Stomach (tissue), 8 donors: ENCODE measurements at regions not wholly inside any gene's neighbourhood (a gene's known extent, or its start where the extent isn't known, plus 50 kb on each side); places are given as distances from the start of the nearest gene placed in this dataset.
"Not testable (repeated sequence)": the region's sequence is repeated elsewhere in the genome, so short reads cannot be mapped to it uniquely, and the experiment has no call there.

Experiments
- DNase-seq, 2 donors: peaks; one replicate each; pipeline versions ENCODE4 v3.0.0 to v3.0.0-alpha.2; 2013 to 2019
- H3K27ac ChIP-seq, 5 donors: fragments of 200-600 bp in 4 of 5; sonication (generic) in 4 of 5; one replicate each; pipeline ENCODE4 v1.5.1; 2013 to 2019; ENCODE audit warnings: mild to moderate bottlenecking in 1 of 5, moderate library complexity in 1 of 5
- H3K27me3 ChIP-seq, 3 donors: fragments of 200-600 bp; sonication (generic); one replicate each; pipeline ENCODE4 v1.5.1; 2017 to 2019; ENCODE audit warnings: mixed run types in 1 of 3
- H3K36me3 ChIP-seq, 4 donors: fragments of 200-600 bp; sonication (generic); 1 replicate in 3 of 4; 2 replicates in 1 of 4; pipeline ENCODE4 v1.5.1; 2016 to 2019
- H3K4me1 ChIP-seq, 4 donors: fragments of 200-600 bp; sonication (generic); one replicate each; pipeline ENCODE4 v1.5.1; 2016 to 2019
- H3K4me3 ChIP-seq, 4 donors: fragments of 200-600 bp; sonication (generic) in 3 of 4; one replicate each; pipeline ENCODE4 v1.5.1; 2016 to 2019; ENCODE audit warnings: mild to moderate bottlenecking in 1 of 4
- H3K9me3 ChIP-seq, 4 donors: fragments of 200-600 bp; sonication (generic); one replicate each; pipeline ENCODE4 v1.5.1; 2016 to 2019
- EP300 ChIP-seq: sonication (generic); formaldehyde crosslinking; IDR thresholded peaks from one replicate; pipeline ENCODE4 v1.6.1; 2017; ENCODE audit warnings: antibody characterized with exemption
- POLR2A ChIP-seq, 4 donors: fragments of 450-650 bp; IDR thresholded peaks; one replicate each; pipeline ENCODE4 v1.6.1; 2016; ENCODE audit warnings: antibody characterized with exemption in 4 of 4, control low read depth in 2 of 4, mild to moderate bottlenecking in 1 of 4, moderate library complexity in 1 of 4
- POLR2AphosphoS5 ChIP-seq, 3 donors: sonication (generic); formaldehyde crosslinking; IDR thresholded peaks; one replicate each; pipeline ENCODE4 v1.6.1; 2016; ENCODE audit warnings: antibody characterized with exemption in 3 of 3
- WGBS, 5 donors: extraction: QIAGEN DNeasy Blood & Tissue Kit in 3 of 5; methylation state at CpG; one replicate each; pipeline versions ENCODE4 v1.1.5 to v1.1.7; 2013 to 2018; 5-methylcytosine and 5-hydroxymethylcytosine counted together
- intact Hi-C: fragments of 100-400 bp; cut with DNase I; formaldehyde crosslinking; loops from one replicate; pipeline ENCODE4 v1.15.1; 2023; ENCODE audit warnings: low total_unique reads
- TF ChIP-seq, protein P1 (sequence below), 7 experiments: fragments of 450-650 bp in 4 of 7; fragments of 200-600 bp in 3 of 7; sonication (generic) in 3 of 7; IDR thresholded peaks; one replicate each; pipeline ENCODE4 v1.5.1; 2016 to 2019; ENCODE audit warnings: antibody characterized with exemption in 7 of 7, control low read depth in 2 of 7, mild to moderate bottlenecking in 1 of 7
- donor health status: healthy with polysubstance abuse.
- donor health status: Bipolar disorder and iron deficiency.
- donor health status: healthy.

- Histone ChIP-seq H3K4me1 (no peaks in the 10 kb centered on the region), H3K9me3 (no peaks in the 10 kb centered on the region), H3K4me3 (no peak overlapping the region), H3K27ac (no peak overlapping the region), H3K36me3 (no peaks in the 10 kb centered on the region), H3K27me3 (no peaks in the 10 kb centered on the region)
- TF ChIP-seq, protein P1, sequence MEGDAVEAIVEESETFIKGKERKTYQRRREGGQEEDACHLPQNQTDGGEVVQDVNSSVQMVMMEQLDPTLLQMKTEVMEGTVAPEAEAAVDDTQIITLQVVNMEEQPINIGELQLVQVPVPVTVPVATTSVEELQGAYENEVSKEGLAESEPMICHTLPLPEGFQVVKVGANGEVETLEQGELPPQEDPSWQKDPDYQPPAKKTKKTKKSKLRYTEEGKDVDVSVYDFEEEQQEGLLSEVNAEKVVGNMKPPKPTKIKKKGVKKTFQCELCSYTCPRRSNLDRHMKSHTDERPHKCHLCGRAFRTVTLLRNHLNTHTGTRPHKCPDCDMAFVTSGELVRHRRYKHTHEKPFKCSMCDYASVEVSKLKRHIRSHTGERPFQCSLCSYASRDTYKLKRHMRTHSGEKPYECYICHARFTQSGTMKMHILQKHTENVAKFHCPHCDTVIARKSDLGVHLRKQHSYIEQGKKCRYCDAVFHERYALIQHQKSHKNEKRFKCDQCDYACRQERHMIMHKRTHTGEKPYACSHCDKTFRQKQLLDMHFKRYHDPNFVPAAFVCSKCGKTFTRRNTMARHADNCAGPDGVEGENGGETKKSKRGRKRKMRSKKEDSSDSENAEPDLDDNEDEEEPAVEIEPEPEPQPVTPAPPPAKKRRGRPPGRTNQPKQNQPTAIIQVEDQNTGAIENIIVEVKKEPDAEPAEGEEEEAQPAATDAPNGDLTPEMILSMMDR (IDR thresholded peaks at IDR 0.05): no peak
- TF ChIP-seq POLR2A (IDR thresholded peaks at IDR 0.05) (no peak), POLR2AphosphoS5 (IDR thresholded peaks at IDR 0.05) (no peak), EP300 (no peak)
- intact Hi-C loops: no loop called here
- no peak for DNase-seq
- 55 to 79% (median 58%) methylated on average over 3 to 4 of the region's 4 CpGs for WGBS, 5 donors
Measured at GRCh38 chr6:90459225-90459758, 127.6 kb downstream of the MAP3K7 start.

GRCh38 chr6:90458353-90459224 is 128.3 kb downstream of the MAP3K7 start:
- 49 to 57% (median 56%) methylated on average over 10 of the region's 10 CpGs for WGBS, 5 donors
- Histone ChIP-seq H3K4me1 (no peaks in the 10 kb centered on the region), H3K4me3 (no peak overlapping the region), H3K27me3 (no peaks in the 10 kb centered on the region), H3K27ac (no peak overlapping the region), H3K36me3 (no peaks in the 10 kb centered on the region), H3K9me3 (no peaks in the 10 kb centered on the region)
- intact Hi-C loops: no loop called here
- no peak for DNase-seq
- TF ChIP-seq, protein P1 (IDR thresholded peaks at IDR 0.05): no peak
- TF ChIP-seq POLR2AphosphoS5 (IDR thresholded peaks at IDR 0.05) (no peak), POLR2A (IDR thresholded peaks at IDR 0.05) (no peak), EP300 (no peak)

GRCh38 chr6:90457867-90458259 is 129.0 kb downstream of the MAP3K7 start:
- 75 to 92% (median 87%) methylated on average over 2 of the region's 2 CpGs for WGBS, 5 donors
- Histone ChIP-seq H3K4me1 (no peaks in the 10 kb centered on the region), H3K27ac (no peak overlapping the region), H3K4me3 (no peak overlapping the region), H3K27me3 (no peaks in the 10 kb centered on the region), H3K9me3 (no peaks in the 10 kb centered on the region), H3K36me3 (no peaks in the 10 kb centered on the region)
- intact Hi-C loops: no loop called here
- DNase-seq: no peak
- TF ChIP-seq, protein P1 (IDR thresholded peaks at IDR 0.05): no peak
- TF ChIP-seq EP300: no peak
- TF ChIP-seq POLR2A (IDR thresholded peaks at IDR 0.05): no peak
- TF ChIP-seq POLR2AphosphoS5 (IDR thresholded peaks at IDR 0.05): no peak

GRCh38 chr6:90456997-90457866 is 129.6 kb downstream of the MAP3K7 start:
- intact Hi-C loops: not testable (repeated sequence)
- WGBS, 5 donors: 82 to 89% (median 84%) methylated on average over 17 to 19 of the region's 19 CpGs

More at GRCh38 chr6:90456997-90457866, 129.6 kb downstream of the MAP3K7 start:
- H3K36me3 ChIP-seq, H3K27ac ChIP-seq, H3K4me3 ChIP-seq, H3K27me3 ChIP-seq, H3K4me1 ChIP-seq, H3K9me3 ChIP-seq, DNase-seq: not testable (repeated sequence)
